Natural killer cell treated with Interleukin-12 subunit alpha and Interleukin-12 subunit beta and Interleukin-15 and Interleukin-18, amount 100 ng/mL, for 72 hours (primary cell): ENCODE measurements at regions not wholly inside any gene's neighbourhood (a gene's known extent, or its start where the extent isn't known, plus 50 kb on each side); places are given as distances from the start of the nearest gene placed in this dataset.
"Not testable (repeated sequence)": the region's sequence is repeated elsewhere in the genome, so short reads cannot be mapped to it uniquely, and the experiment has no call there.

Experiments
- ATAC-seq, 2 donors: fragments of 150-1000 bp; cut with Tn5 transposase in 1 of 2; sonication (Bioruptor Pico), chemical (Tn5 transposase) in 1 of 2; 2 replicates each; pipeline ENCODE4 v1.10.0; 2021
- DNase-seq: peaks from one replicate; pipeline ENCODE4 v3.0.0; 2022; ENCODE audit warnings: low spot score
- H3K27ac Mint-ChIP-seq, 2 donors: 1 replicate in 1 of 2; 2 replicates in 1 of 2; pipeline ENCODE4 v1.8.0; 2022; ENCODE audit warnings: mixed read lengths in 2 of 2, mild to moderate bottlenecking in 1 of 2, moderate library complexity in 1 of 2
- H3K27me3 Mint-ChIP-seq, 2 donors: 1 replicate in 1 of 2; 2 replicates in 1 of 2; pipeline ENCODE4 v1.8.0; 2022; ENCODE audit warnings: mixed read lengths in 2 of 2
- H3K36me3 Mint-ChIP-seq: one replicate; pipeline ENCODE4 v1.8.0; 2022; ENCODE audit warnings: mixed read lengths
- H3K4me1 Mint-ChIP-seq, 2 donors: 1 replicate in 1 of 2; 2 replicates in 1 of 2; pipeline ENCODE4 v1.8.0; 2022; ENCODE audit warnings: low read depth in 2 of 2, mixed read lengths in 2 of 2, mild to moderate bottlenecking in 1 of 2
- H3K4me3 Mint-ChIP-seq: one replicate; pipeline ENCODE4 v1.8.0; 2022; ENCODE audit warnings: mixed read lengths
- H3K9me3 Mint-ChIP-seq: 2 replicates; pipeline ENCODE4 v1.8.0; 2022; ENCODE audit warnings: mixed read lengths

- H3K4me1 Mint-ChIP-seq = no peaks in the 10 kb centered on the region
- H3K4me3 Mint-ChIP-seq = no peak overlapping the region
- no peaks in the 10 kb centered on the region for H3K36me3 Mint-ChIP-seq
- peaks cover 6% of the 10 kb centered on the region for H3K9me3 Mint-ChIP-seq
- no peaks in the 10 kb centered on the region for H3K27me3 Mint-ChIP-seq
- no peak for DNase-seq
- ATAC-seq = no peak
- no peak overlapping the region for H3K27ac Mint-ChIP-seq
Observed at GRCh38 chr18:64734063-64734462, 585.2 kb upstream of the LINC00305 start.

GRCh38 chr18:64725657-64726056 lies 576.8 kb upstream of the LINC00305 start:
- H3K4me3 Mint-ChIP-seq, H3K9me3 Mint-ChIP-seq, H3K27me3 Mint-ChIP-seq, ATAC-seq, DNase-seq, H3K36me3 Mint-ChIP-seq, H3K4me1 Mint-ChIP-seq, H3K27ac Mint-ChIP-seq: not testable (repeated sequence)

DNA sequence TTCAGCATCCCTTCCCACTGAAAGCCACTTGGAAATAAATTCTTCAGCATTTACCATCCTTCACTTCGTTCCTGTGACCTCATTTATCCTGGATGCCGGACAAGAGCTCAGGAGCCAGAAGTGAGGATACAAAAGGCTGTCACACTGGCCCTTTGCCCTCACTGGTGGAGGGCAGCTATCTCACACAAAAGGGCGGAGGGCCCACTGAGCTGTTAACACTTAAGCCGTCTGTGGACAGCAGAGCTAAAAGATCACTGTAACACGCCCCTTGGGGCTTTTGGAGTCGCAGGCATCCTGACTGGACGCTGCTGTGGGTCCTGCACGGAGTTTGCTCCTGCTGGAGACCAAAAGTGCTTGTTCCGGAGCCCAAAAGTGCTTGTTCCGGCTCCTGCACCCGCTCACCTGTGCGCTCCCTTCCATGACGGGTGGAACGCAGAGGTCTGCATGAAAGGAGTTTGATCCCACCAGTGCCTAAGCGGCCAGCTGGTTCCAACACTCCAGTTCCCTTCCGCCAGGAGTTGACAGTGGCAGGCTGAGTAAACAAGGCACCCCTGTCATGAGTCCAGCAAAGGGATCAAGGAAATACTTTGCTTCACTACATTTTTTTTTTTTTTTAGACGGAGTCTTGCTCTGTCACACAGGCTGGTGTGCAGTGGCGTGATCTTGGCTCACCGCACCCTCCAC lies 572.0 kb upstream of the LINC00305 start:
- no peak for DNase-seq
- H3K4me1 Mint-ChIP-seq = no peaks in the 10 kb centered on the region
- no peak overlapping the region for H3K4me3 Mint-ChIP-seq

DNA sequence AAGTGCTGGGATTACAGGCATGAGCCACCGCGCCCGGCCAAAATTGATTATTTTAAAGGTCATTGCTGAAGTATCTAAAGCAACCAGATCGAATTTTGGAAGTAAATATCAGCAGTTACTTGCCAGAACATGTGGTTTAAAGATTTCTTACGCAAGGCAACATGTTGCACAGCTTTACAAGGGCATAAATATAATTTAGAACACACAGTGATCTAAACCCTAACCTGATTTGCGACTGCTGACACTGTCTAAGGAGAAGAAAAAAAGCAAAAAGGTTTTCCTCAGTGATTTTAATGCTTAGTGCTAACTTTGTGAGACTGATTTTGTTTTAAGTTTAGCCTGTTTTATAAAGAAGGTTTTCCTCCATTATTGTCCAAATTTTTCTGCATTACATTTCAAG lies 569.9 kb upstream of the LINC00305 start:
- Mint-ChIP-seq H3K9me3 (no peaks in the 10 kb centered on the region), H3K36me3 (no peaks in the 10 kb centered on the region), H3K4me1 (no peaks in the 10 kb centered on the region), H3K27me3 (no peaks in the 10 kb centered on the region), H3K27ac (no peak overlapping the region), H3K4me3 (no peak overlapping the region)
- ATAC-seq (no peak), DNase-seq (no peak)

More for the DNA sequence above, 572.0 kb upstream of the LINC00305 start:
- H3K27ac Mint-ChIP-seq = no peak overlapping the region
- H3K9me3 Mint-ChIP-seq = no peaks in the 10 kb centered on the region
- no peak for ATAC-seq
- H3K36me3 Mint-ChIP-seq = no peaks in the 10 kb centered on the region
- H3K27me3 Mint-ChIP-seq = no peaks in the 10 kb centered on the region

DNA sequence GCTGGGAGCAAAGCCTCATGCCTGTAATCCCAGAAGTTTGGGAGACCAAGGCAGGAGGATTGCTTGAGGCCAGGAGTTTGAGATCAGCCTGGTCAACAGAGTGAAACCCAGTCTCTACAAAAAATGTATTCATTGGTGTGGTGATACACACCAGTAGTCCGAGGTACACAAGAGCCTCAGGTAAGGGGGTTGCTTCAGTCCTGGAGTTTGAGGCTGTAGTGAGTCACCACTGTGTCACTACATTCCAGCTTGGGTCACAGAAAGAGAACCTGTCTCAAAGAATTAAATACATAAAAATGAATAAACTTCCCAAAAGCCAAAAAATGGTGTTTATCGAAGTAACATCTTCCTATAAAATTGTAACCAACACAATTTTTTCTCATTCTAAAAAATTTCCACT lies 568.1 kb upstream of the LINC00305 start:
- H3K27ac Mint-ChIP-seq = no peak overlapping the region
- no peaks in the 10 kb centered on the region for H3K4me1 Mint-ChIP-seq
- H3K36me3 Mint-ChIP-seq = no peaks in the 10 kb centered on the region
- H3K27me3 Mint-ChIP-seq = no peaks in the 10 kb centered on the region
- DNase-seq (no peak), ATAC-seq (no peak)
- H3K9me3 Mint-ChIP-seq = peaks cover 3% of the 10 kb centered on the region
- no peak overlapping the region for H3K4me3 Mint-ChIP-seq

DNA sequence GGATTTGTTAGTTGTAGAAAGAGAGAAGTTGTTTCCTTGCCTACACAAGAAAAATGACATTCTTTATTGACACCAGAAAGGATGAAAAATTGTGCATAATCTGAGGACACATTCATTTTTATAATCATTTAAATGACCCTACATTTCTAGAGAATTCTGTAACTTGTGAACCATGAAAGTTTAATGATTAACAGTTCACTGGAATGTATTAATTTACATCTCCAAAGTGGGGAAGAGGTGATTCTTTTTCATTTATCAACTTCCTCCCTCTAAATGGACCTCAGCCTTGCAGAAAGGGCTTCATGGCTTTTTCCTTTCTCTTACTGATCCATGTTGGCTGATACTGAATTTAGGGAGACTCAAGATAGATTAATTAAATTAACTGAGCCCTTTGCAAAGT lies 565.2 kb upstream of the LINC00305 start:
- no peak for ATAC-seq
- no peaks in the 10 kb centered on the region for H3K27me3 Mint-ChIP-seq
- DNase-seq = no peak
- H3K4me3 Mint-ChIP-seq = no peak overlapping the region
- no peaks in the 10 kb centered on the region for H3K4me1 Mint-ChIP-seq
- H3K36me3 Mint-ChIP-seq = no peaks in the 10 kb centered on the region
- no peak overlapping the region for H3K27ac Mint-ChIP-seq
- H3K9me3 Mint-ChIP-seq = peaks cover 7% of the 10 kb centered on the region

- no peaks in the 10 kb centered on the region for H3K4me1 Mint-ChIP-seq
- no peak for ATAC-seq
- DNase-seq = no peak
- peaks cover 7% of the 10 kb centered on the region for H3K9me3 Mint-ChIP-seq
- no peaks in the 10 kb centered on the region for H3K36me3 Mint-ChIP-seq
- no peak overlapping the region for H3K27ac Mint-ChIP-seq
- no peak overlapping the region for H3K4me3 Mint-ChIP-seq
- H3K27me3 Mint-ChIP-seq = no peaks in the 10 kb centered on the region
Observed at GRCh38 chr18:64713284-64713683, 564.4 kb upstream of the LINC00305 start.

- no peaks in the 10 kb centered on the region for H3K36me3 Mint-ChIP-seq
Observed at GRCh38 chr18:64712035-64712434, 563.1 kb upstream of the LINC00305 start.

DNA sequence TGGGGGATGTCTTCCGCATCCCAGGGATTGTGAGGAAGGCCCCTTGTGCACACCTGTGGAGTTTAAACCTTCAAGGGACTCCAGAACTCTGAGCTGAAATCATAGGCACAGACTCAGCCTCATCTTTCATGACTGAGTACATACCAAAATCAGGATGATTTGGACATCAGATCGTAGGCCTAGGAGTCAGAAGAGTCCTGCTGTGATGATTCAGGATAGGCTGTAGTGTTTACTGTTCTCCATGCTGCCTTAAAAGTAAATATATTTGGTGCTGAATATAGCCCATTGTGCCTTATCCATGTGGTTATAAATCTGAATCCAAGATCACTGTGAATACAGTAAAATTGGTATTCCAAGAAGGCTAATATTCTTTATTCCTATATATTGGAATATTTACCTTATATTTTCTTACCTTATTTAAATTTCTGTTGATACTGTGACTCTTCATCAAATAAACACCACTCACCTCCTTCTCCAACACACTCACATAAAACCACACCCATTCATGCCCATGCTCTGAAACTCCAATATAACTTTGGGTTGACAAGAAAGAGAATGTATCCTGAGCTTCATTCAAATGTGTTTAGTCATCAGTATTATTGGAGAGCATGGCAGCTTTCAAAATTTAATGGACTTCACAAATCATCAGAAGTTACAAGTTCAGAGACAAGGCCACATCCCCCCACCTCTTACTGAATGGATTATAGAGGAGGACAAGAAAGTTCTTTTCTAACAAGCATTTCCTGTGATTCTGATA lies 561.4 kb upstream of the LINC00305 start:
- ATAC-seq = no peak
- Mint-ChIP-seq H3K9me3 (peaks cover 10% of the 10 kb centered on the region), H3K27ac (no peak overlapping the region), H3K36me3 (no peaks in the 10 kb centered on the region), H3K4me1 (no peaks in the 10 kb centered on the region), H3K4me3 (no peak overlapping the region), H3K27me3 (no peaks in the 10 kb centered on the region)
- no peak for DNase-seq

More at GRCh38 chr18:64712035-64712434, 563.1 kb upstream of the LINC00305 start:
- H3K4me3 Mint-ChIP-seq = no peak overlapping the region
- DNase-seq (no peak), ATAC-seq (no peak)
- no peaks in the 10 kb centered on the region for H3K4me1 Mint-ChIP-seq
- H3K27me3 Mint-ChIP-seq = no peaks in the 10 kb centered on the region
- no peak overlapping the region for H3K27ac Mint-ChIP-seq
- peaks cover 7% of the 10 kb centered on the region for H3K9me3 Mint-ChIP-seq

- DNase-seq = no peak
- Mint-ChIP-seq H3K36me3 (no peaks in the 10 kb centered on the region), H3K27me3 (no peaks in the 10 kb centered on the region), H3K27ac (no peak overlapping the region), H3K9me3 (peaks cover 7% of the 10 kb centered on the region), H3K4me3 (no peak overlapping the region), H3K4me1 (no peaks in the 10 kb centered on the region)
- ATAC-seq = no peak
Observed at GRCh38 chr18:64707052-64707451, 558.2 kb upstream of the LINC00305 start.

DNA sequence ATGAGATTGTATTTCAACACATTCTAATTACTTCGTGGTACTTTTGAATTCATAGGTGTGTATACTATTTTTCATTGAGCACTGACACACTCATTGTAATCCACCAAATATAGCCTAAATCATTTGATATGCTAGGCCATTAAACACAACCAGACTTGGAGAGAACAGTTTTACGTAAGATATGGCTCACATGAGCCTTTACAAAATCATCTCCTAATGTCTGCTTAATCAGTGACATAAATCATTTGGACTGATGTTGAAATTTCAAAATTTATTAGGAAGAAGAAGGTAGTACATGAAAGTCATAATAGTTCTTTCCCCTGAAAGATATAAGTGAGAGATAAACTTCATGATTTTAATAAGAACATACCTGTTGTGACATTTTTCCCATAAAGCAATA lies 550.2 kb upstream of the LINC00305 start:
- Mint-ChIP-seq H3K27me3 (no peaks in the 10 kb centered on the region), H3K4me1 (no peaks in the 10 kb centered on the region), H3K9me3 (peaks cover 6% of the 10 kb centered on the region), H3K4me3 (no peak overlapping the region), H3K36me3 (peaks cover 4% of the 10 kb centered on the region), H3K27ac (no peak overlapping the region)
- DNase-seq (no peak), ATAC-seq (no peak)

- Mint-ChIP-seq H3K9me3 (peaks cover 10% of the 10 kb centered on the region), H3K36me3 (peaks cover 4% of the 10 kb centered on the region), H3K27me3 (no peaks in the 10 kb centered on the region), H3K27ac (no peak overlapping the region), H3K4me3 (no peak overlapping the region), H3K4me1 (no peaks in the 10 kb centered on the region)
- DNase-seq = no peak
- no peak for ATAC-seq
Observed at GRCh38 chr18:64695851-64696553, 547.1 kb upstream of the LINC00305 start.

DNA sequence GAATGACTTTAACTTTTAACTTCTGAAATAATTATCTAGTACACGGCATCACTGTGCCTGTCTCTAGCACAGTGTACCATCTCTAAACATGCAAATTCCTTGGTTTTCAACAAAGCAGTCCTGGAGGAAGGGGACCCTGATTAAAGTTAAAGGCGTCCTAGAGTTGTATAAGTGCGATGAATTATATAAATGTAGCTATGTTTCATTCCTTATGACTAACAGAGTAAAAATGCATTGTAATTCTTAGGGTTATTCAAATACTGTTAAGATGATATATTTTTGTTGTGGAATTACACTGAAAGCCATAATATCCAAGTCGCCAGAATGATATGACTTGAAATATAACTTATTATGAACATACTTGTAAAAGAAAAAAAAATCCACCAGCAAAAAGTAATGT lies 544.9 kb upstream of the LINC00305 start:
- Mint-ChIP-seq H3K27me3 (no peaks in the 10 kb centered on the region), H3K9me3 (peaks cover 12% of the 10 kb centered on the region), H3K4me3 (no peak overlapping the region), H3K4me1 (no peaks in the 10 kb centered on the region), H3K36me3 (peaks cover 4% of the 10 kb centered on the region), H3K27ac (no peak overlapping the region)
- DNase-seq (no peak), ATAC-seq (no peak)

GRCh38 chr18:64692826-64693225 lies 543.9 kb upstream of the LINC00305 start:
- Mint-ChIP-seq H3K27me3 (no peaks in the 10 kb centered on the region), H3K4me1 (no peaks in the 10 kb centered on the region), H3K9me3 (peaks cover 12% of the 10 kb centered on the region), H3K4me3 (no peak overlapping the region), H3K27ac (no peak overlapping the region), H3K36me3 (no peaks in the 10 kb centered on the region)
- no peak for ATAC-seq
- DNase-seq = no peak
